Fibroblast of skin of left quadriceps (primary cell): ENCODE measurements at regions not wholly inside any gene's neighbourhood (a gene's known extent, or its start where the extent isn't known, plus 50 kb on each side); places are given as distances from the start of the nearest gene placed in this dataset.
"Not testable (repeated sequence)": the region's sequence is repeated elsewhere in the genome, so short reads cannot be mapped to it uniquely, and the experiment has no call there.

Source experiments
- DNase-seq, 2 experiments: peaks; one replicate each; pipeline ENCODE4 v3.0.0-alpha.2; 2013; ENCODE audit warnings: low read depth in 2 of 2

- no peak for DNase-seq
These were observed 994.6 kb downstream of the PCDH19 start for GRCh38 chrX:99415470-99415869.

DNA sequence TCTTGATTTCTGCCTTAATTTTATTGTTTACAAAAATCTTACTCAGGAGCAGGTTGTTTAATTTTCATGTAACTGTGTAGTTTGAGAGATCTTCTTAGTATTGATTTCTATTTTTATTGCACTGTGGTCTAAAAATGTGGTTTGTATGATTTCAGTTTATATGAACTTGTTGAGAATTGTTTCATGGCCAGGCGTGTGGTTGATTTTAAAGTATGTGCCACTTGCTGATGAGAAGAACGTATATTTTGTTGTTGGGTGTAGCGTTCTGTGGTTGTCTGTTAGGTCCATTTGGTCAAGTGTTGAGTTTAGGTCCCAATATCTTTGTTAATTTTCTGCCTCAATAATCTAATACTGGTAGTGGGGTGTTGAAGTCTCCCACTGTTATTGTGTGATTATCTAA, 996.8 kb downstream of the PCDH19 start:
- no peak for DNase-seq

- DNase-seq: no peak
These were observed 1011.5 kb downstream of the PCDH19 start for GRCh38 chrX:99398545-99398944.

GRCh38 chrX:99397879-99398278, 1012.2 kb downstream of the PCDH19 start:
- DNase-seq: no peak

GRCh38 chrX:99394456-99394855, 1015.6 kb downstream of the PCDH19 start:
- DNase-seq: no peak

- DNase-seq: no peak
These were observed 1025.3 kb downstream of the PCDH19 start for GRCh38 chrX:99384594-99385374.

- DNase-seq: no peak
These were observed 1026.3 kb downstream of the PCDH19 start for GRCh38 chrX:99383786-99384185.

GRCh38 chrX:99371976-99372595, 1038.0 kb downstream of the PCDH19 start:
- no peak for DNase-seq

GRCh38 chrX:99353412-99353811, 1056.7 kb downstream of the PCDH19 start:
- DNase-seq: no peak

DNA sequence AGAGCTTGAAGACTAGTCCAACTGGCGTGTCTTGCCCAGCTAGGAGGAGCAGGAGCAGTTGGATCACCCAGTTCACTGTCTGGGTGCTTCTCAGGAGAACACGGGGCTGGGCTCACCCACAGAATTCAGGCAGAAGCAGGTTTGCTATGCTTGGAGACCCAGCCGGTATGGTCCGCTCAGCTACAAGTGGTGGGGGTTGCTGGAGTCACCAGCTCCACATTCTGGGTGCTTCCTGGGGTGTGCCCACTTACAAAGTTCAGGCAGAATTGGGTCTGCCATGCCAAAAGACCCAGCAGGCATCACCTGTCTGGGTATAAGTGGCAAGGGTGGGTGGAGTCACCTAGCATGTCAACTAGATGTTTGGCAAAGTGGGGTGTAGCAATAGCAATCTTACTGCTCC, 1061.8 kb downstream of the PCDH19 start:
- no peak for DNase-seq

DNA sequence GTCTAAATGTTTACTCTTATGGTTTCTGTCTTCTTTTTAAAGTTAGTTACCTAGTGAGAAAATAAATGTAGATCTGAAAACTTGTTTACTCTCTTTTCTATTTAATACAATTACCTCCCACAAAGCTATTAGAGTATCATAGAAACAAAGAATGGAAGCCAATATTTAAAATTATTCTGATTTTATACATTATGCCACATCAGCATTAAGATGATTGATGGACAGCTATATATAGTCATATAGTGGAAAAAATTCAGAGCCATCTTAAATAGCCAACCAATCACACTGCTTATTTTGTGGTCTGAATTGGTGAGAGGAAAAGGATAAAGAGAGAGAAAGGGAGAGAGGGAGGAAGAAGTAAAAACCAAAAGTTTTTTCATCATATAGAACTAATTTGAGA, 1101.8 kb downstream of the PCDH19 start:
- no peak for DNase-seq

DNA sequence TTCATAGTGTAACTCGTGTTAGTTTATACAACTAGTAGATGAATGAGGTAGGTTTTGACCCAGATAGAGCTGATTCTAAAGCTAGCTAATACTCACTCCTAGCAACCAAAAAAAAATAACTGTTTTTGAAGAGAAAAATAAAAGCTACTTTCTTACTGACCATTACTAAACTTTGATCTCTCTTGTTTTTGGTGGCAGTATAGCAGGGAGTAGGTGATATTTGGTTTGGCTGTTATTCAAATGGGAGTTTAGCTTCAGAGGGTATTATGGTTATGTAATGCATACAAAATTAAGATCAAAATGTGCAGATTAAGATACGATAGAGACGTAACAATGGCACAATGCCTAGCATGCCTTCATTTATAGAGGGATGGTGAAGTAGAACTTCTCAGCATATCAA, 1104.5 kb downstream of the PCDH19 start:
- DNase-seq: no peak

- no peak for DNase-seq
These were observed 1108.1 kb downstream of the PCDH19 start for GRCh38 chrX:99301990-99302389.

DNA sequence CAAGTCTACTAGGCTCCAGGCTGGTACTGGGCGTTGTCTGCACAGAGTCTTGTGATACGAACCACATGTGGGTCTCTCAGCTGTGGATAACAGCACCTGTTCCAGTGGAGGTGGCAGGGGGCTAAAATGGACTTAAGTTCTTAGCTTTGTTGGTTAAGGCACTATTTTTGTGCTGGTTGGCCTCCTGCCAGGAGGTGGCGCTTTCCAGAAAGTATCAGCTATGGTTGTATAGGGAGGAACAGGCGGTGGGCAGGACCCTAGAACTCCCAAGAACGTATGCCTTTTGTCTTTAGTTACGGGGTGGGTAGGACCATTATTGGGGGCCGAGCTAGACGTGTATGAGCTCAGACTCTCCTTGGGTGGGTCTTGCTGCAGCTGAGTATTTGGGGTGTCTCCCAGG, 1138.4 kb downstream of the PCDH19 start:
- no peak for DNase-seq

GRCh38 chrX:99266255-99266654, 1143.8 kb downstream of the PCDH19 start:
- no peak for DNase-seq

DNA sequence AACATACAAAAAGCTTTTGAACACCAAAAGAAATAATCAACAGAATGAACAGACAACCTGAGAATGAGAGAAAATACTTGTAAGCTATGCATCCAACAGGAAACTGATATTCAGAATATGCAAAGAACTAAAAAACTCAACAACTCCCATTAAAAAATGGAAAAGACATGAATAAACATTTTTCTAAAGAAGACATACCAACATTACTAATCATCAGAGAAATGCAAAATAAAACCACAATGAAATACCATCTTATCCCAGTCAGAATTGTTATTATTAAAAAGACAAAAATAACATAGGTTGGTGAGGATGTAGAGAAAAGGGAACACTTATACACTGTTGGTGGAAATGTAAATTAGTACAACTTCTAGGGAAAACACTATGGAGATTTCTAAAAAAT, 1161.9 kb downstream of the PCDH19 start:
- no peak for DNase-seq

- DNase-seq: no peak
These were observed 1168.1 kb downstream of the PCDH19 start for GRCh38 chrX:99242001-99242400.

- not testable (repeated sequence) for DNase-seq
These were observed 1175.7 kb downstream of the PCDH19 start for GRCh38 chrX:99234384-99234783.

GRCh38 chrX:99192421-99192820, 1217.7 kb downstream of the PCDH19 start:
- DNase-seq: no peak

DNA sequence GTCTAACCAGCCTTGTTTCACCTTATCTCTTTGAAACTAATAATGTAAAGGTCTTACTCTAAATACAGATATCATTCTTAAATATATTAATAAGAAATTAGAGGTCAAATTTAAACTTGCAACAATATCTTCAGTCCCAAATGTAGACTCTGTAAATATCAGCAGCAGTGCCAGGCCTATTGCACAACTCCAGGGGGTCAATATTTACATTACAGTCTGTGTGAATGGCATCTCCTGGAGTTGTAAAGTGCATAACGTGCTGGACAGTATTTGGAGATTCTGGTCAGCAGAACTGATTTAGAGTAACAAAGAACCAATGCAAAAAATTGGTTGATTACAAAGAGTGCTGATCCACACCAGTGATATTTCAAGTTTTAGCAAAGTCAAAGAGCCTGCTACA, 1225.9 kb downstream of the PCDH19 start:
- no peak for DNase-seq

DNA sequence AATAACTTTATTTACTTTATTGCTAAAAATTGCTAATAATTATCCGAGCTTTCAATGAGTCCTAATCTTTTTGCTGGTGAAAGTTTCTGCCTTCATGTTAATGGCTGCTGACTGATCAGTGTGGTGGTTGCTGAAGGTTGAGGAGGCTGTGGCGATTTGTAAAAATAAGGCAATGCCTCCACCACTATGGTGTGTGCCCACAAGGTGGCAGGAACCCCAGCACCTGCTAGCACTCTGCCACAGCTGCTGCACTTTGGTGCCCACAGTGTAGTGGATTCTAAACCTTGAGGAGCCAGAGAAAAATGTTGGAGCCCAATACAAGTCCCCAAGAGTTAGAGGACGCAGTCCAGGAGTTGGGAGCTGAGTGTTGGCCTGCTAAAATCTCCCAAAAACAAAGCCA, 1237.1 kb downstream of the PCDH19 start:
- DNase-seq: no peak

- no peak for DNase-seq
These were observed 1267.3 kb downstream of the PCDH19 start for GRCh38 chrX:99142745-99143144.

GRCh38 chrX:99137488-99137887, 1272.6 kb downstream of the PCDH19 start:
- DNase-seq: no peak

- no peak for DNase-seq
These were observed 1293.1 kb downstream of the PCDH19 start for GRCh38 chrX:99117011-99117410.
